ENCODE measurements at regions not wholly inside any gene's neighbourhood (a gene's known extent, or its start where the extent isn't known, plus 50 kb on each side); places are given as distances from the start of the nearest gene placed in this dataset.

- Mint-ChIP-seq H3K4me3 (no peak overlapping the region), H3K4me1 (no peaks in the 10 kb centered on the region), H3K27ac (no peak overlapping the region), H3K27me3 (ENCODE audit: low read depth) (no peaks in the 10 kb centered on the region), H3K9me3 (peaks cover 0 to 3% of the 10 kb centered on the region in 2 experiments; a peak in 1 of 5 replicates), H3K36me3 (ENCODE audit: insufficient read depth in 1 of 3, low read depth in 3 of 3) (peaks cover 0 to 3% (median 0%) of the 10 kb centered on the region in 3 experiments; a peak in 1 of 7 replicates)
- no CpG with 5 or more reads among the region's 3 CpGs for WGBS (ENCODE audit: extremely low coverage, insufficient read length, low lambda C conversion rate)
- DNase-seq = no peak
- no peak overlapping the region for H3K23ac ChIP-seq (ENCODE audit: insufficient read length, low read depth, low read length)
- no peak overlapping the region for H2BK120ac ChIP-seq (ENCODE audit: low read depth, low read length, poor library complexity, severe bottlenecking)
- H3K79me2 ChIP-seq (ENCODE audit: insufficient read depth, low read length) = no peaks in the 10 kb centered on the region
- H2BK5ac ChIP-seq (ENCODE audit: insufficient read length, low read length) = no peak overlapping the region
- H4K91ac ChIP-seq (ENCODE audit: insufficient read length, low read depth, low read length) = no peak overlapping the region
- H3K23me2 ChIP-seq (ENCODE audit: insufficient read length, low read depth, low read length, poor library complexity, severe bottlenecking) = no peaks in the 10 kb centered on the region
- H3K4ac ChIP-seq (ENCODE audit: low read depth, low read length) = no peak overlapping the region
- H3K14ac ChIP-seq (ENCODE audit: insufficient read depth, low read length) = no peak overlapping the region
- 0 out of 2 replicates have a peak, but pooled peaks cover 1% of the 10 kb centered on the region for H3K4me1 ChIP-seq (ENCODE audit: insufficient read depth, low read length)
- no peak overlapping the region for H3K18ac ChIP-seq (ENCODE audit: insufficient read length, low read depth, low read length)
- no peak overlapping the region for H2BK15ac ChIP-seq (ENCODE audit: low read depth, low read length)
- H2BK12ac ChIP-seq (ENCODE audit: insufficient read length, low read depth, low read length) = no peak overlapping the region
- H3K9me3 ChIP-seq (ENCODE audit: control insufficient read depth, low read depth, low read length) = no peaks in the 10 kb centered on the region
- no peak overlapping the region for H2AFZ ChIP-seq (ENCODE audit: low read length)
- H3K27me3 ChIP-seq (ENCODE audit: insufficient read depth, low read length) = no peaks in the 10 kb centered on the region
- no peak overlapping the region for H3T11ph ChIP-seq (ENCODE audit: low read length)
- H4K20me1 ChIP-seq (ENCODE audit: control insufficient read depth, insufficient read depth, insufficient read length) = no peaks in the 10 kb centered on the region
- H3K56ac ChIP-seq (ENCODE audit: insufficient read length, low read depth, low read length) = no peak overlapping the region
- no peak overlapping the region for H3K9ac ChIP-seq (ENCODE audit: extremely low read depth, insufficient read length, low read length)
- H4K8ac ChIP-seq (replicated peaks; ENCODE audit: insufficient read length, low read depth, low read length) = no peak overlapping the region
- H2BK20ac ChIP-seq (ENCODE audit: low read depth, low read length, poor library complexity, severe bottlenecking) = no peak overlapping the region
- H2AK5ac ChIP-seq (ENCODE audit: insufficient read length, low read length) = no peak overlapping the region
- TF ChIP-seq, protein P1, sequence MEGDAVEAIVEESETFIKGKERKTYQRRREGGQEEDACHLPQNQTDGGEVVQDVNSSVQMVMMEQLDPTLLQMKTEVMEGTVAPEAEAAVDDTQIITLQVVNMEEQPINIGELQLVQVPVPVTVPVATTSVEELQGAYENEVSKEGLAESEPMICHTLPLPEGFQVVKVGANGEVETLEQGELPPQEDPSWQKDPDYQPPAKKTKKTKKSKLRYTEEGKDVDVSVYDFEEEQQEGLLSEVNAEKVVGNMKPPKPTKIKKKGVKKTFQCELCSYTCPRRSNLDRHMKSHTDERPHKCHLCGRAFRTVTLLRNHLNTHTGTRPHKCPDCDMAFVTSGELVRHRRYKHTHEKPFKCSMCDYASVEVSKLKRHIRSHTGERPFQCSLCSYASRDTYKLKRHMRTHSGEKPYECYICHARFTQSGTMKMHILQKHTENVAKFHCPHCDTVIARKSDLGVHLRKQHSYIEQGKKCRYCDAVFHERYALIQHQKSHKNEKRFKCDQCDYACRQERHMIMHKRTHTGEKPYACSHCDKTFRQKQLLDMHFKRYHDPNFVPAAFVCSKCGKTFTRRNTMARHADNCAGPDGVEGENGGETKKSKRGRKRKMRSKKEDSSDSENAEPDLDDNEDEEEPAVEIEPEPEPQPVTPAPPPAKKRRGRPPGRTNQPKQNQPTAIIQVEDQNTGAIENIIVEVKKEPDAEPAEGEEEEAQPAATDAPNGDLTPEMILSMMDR (conservative IDR thresholded peaks at IDR 0.05) = no peak
- H4K5ac ChIP-seq (ENCODE audit: insufficient read length, low read depth, low read length) = no peak overlapping the region
- H3K79me1 ChIP-seq (ENCODE audit: insufficient read depth, low read depth, low read length, poor library complexity, severe bottlenecking) = no peaks in the 10 kb centered on the region
- H3K27ac ChIP-seq (ENCODE audit: insufficient read length, low read depth, low read length) = no peak overlapping the region
- H3K4me2 ChIP-seq (ENCODE audit: insufficient read depth, insufficient read length, low read length) = no peak overlapping the region
Measured at GRCh38 chr2:6393819-6394218, 471.9 kb downstream of the CMPK2 start.

Data from H9 (cell line).